AG09319 (cell line): ENCODE measurements at regions not wholly inside any gene's neighbourhood (a gene's known extent, or its start where the extent isn't known, plus 50 kb on each side); places are given as distances from the start of the nearest gene placed in this dataset.
A peak's percentile ranks its signal among the peaks of the same experiment; 100 is the strongest.

Source experiments
- DNase-seq: peaks from one replicate; pipeline ENCODE4 v3.0.0-alpha.2; 2010; ENCODE audit warnings: low read depth; ENCODE audit errors: extremely low read depth
- CTCF ChIP-seq: IDR thresholded peaks from 2 replicates; pipeline ENCODE4 v1.5.1; 2011; ENCODE audit warnings: low read depth, mild to moderate bottlenecking, inconsistent platforms, low read length, moderate library complexity

GRCh38 chr15:39358441-39359041 lies 222.3 kb upstream of the THBS1 start:
- no peak for TF ChIP-seq CTCF
- no peak for DNase-seq

- no peak for TF ChIP-seq CTCF
- no peak for DNase-seq
Measured at GRCh38 chr15:39359771-39360170, 221.1 kb upstream of the THBS1 start.

- no peak for TF ChIP-seq CTCF
- no peak for DNase-seq
Measured at GRCh38 chr15:39360452-39360851, 220.4 kb upstream of the THBS1 start.

GRCh38 chr15:39361497-39361896 lies 219.4 kb upstream of the THBS1 start:
- DNase-seq, result no peak
- TF ChIP-seq CTCF, result no peak

- no peak for TF ChIP-seq CTCF
- DNase-seq, result peak; percentile 99
Measured at GRCh38 chr15:39362821-39363561, 217.9 kb upstream of the THBS1 start.

GRCh38 chr15:39363761-39364586 lies 216.9 kb upstream of the THBS1 start:
- no peak for TF ChIP-seq CTCF
- no peak for DNase-seq

GRCh38 chr15:39364721-39365120 lies 216.2 kb upstream of the THBS1 start:
- TF ChIP-seq CTCF, result no peak
- DNase-seq, result no peak
